ENCODE measurements at regions not wholly inside any gene's neighbourhood (a gene's known extent, or its start where the extent isn't known, plus 50 kb on each side); places are given as distances from the start of the nearest gene placed in this dataset.

GRCh38 chr3:147130461-147130860 lies 275.9 kb downstream of the ZIC4 start:
- H3K4me1 ChIP-seq = no peaks in the 10 kb centered on the region
- no peak overlapping the region for H3K4me3 ChIP-seq
- no peaks in the 10 kb centered on the region for H3K36me3 ChIP-seq
- DNase-seq = no peak
- H3K27me3 ChIP-seq = no peaks in the 10 kb centered on the region
- H3K9me3 ChIP-seq = peaks cover 0 to 4% (median 1%) of the 10 kb centered on the region in 4 donors
- no peak overlapping the region for H3K27ac ChIP-seq
- no peak for TF ChIP-seq CTCF (IDR thresholded peaks at IDR 0.05)
- no peak for TF ChIP-seq POLR2A (IDR thresholded peaks at IDR 0.05)

DNA sequence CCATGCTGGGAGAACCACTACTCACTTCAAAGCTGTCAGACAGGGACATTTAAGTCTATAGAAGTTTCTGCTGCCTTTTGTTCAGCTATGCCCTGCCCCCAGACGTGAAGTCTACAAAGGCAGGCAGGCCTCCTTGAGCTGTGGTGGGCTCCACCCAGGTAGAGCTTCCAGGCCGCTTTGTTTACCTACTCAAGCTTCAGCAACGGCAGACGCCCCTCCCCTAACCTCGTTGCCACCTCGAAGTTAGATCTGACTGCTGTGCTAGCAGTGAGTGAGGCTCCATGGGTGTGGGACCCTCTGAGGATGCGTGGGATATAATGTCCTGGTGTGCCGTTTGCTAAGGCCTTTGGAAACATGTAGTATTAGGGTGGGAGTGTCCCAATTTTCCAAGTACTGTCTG lies 276.7 kb downstream of the ZIC4 start:
- Histone ChIP-seq H3K27ac (no peak overlapping the region), H3K9me3 (peaks cover 0 to 4% (median 1%) of the 10 kb centered on the region in 4 donors), H3K36me3 (no peaks in the 10 kb centered on the region), H3K4me1 (no peaks in the 10 kb centered on the region), H3K27me3 (no peaks in the 10 kb centered on the region), H3K4me3 (no peak overlapping the region)
- no peak for TF ChIP-seq POLR2A (IDR thresholded peaks at IDR 0.05)
- TF ChIP-seq CTCF (IDR thresholded peaks at IDR 0.05) = no peak
- no peak for DNase-seq

- H3K27me3 ChIP-seq = no peaks in the 10 kb centered on the region
- H3K27ac ChIP-seq = no peak overlapping the region
- H3K36me3 ChIP-seq = no peaks in the 10 kb centered on the region
- no peaks in the 10 kb centered on the region for H3K9me3 ChIP-seq
- no peak overlapping the region for H3K4me3 ChIP-seq
- no peaks in the 10 kb centered on the region for H3K4me1 ChIP-seq
- TF ChIP-seq CTCF (IDR thresholded peaks at IDR 0.05) = no peak
- TF ChIP-seq POLR2A (IDR thresholded peaks at IDR 0.05) = no peak
- no peak for DNase-seq
These were observed 284.0 kb downstream of the ZIC4 start for GRCh38 chr3:147122350-147122749.

- no peak overlapping the region for H3K27ac ChIP-seq
- DNase-seq = no peak
These were observed 286.4 kb downstream of the ZIC4 start for GRCh38 chr3:147119989-147120388.

GRCh38 chr3:147119346-147119745 lies 287.0 kb downstream of the ZIC4 start:
- no peaks in the 10 kb centered on the region for H3K4me1 ChIP-seq
- no peak for DNase-seq
- TF ChIP-seq POLR2A (IDR thresholded peaks at IDR 0.05) = no peak

More at GRCh38 chr3:147119989-147120388, 286.4 kb downstream of the ZIC4 start:
- Histone ChIP-seq H3K4me3 (no peak overlapping the region), H3K4me1 (no peaks in the 10 kb centered on the region), H3K9me3 (no peaks in the 10 kb centered on the region), H3K36me3 (no peaks in the 10 kb centered on the region), H3K27me3 (no peaks in the 10 kb centered on the region)
- TF ChIP-seq CTCF (IDR thresholded peaks at IDR 0.05) (peak in 2 of 6 experiments; percentile 6 to 11), POLR2A (IDR thresholded peaks at IDR 0.05) (no peak)

DNA sequence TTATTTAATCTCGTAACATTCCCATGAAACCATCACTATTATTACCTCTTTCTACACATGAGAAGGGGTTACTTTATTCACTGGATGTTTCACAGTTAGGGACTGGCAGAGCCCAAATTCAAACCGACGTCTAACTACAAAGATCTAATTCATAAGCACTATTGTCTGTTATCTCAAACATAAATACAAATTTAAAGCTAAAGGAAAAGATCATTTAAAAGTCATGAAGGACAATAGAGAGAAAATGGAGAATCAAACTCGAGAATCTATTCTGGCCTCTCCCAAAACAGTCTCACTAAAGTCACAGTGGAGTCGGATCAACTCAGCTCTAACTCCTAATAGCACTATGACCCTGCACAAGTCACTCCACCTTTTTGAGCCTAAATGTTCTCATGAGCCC lies 287.7 kb downstream of the ZIC4 start:
- TF ChIP-seq CTCF (IDR thresholded peaks at IDR 0.05) = no peak
- TF ChIP-seq POLR2A (IDR thresholded peaks at IDR 0.05) = no peak
- no peaks in the 10 kb centered on the region for H3K36me3 ChIP-seq
- DNase-seq = no peak
- H3K4me3 ChIP-seq = no peak overlapping the region
- H3K9me3 ChIP-seq = no peaks in the 10 kb centered on the region
- H3K4me1 ChIP-seq = no peaks in the 10 kb centered on the region
- no peaks in the 10 kb centered on the region for H3K27me3 ChIP-seq
- H3K27ac ChIP-seq = no peak overlapping the region

More at GRCh38 chr3:147119346-147119745, 287.0 kb downstream of the ZIC4 start:
- no peaks in the 10 kb centered on the region for H3K36me3 ChIP-seq
- H3K9me3 ChIP-seq = no peaks in the 10 kb centered on the region
- H3K27me3 ChIP-seq = no peaks in the 10 kb centered on the region
- no peak overlapping the region for H3K4me3 ChIP-seq
- no peak overlapping the region for H3K27ac ChIP-seq

Measured in Peyer's patch (tissue), 4 donors.